WTC11 (cell line): ENCODE measurements at regions not wholly inside any gene's neighbourhood (a gene's known extent, or its start where the extent isn't known, plus 50 kb on each side); places are given as distances from the start of the nearest gene placed in this dataset.

Source experiments
- ATAC-seq: fragments of 200-7000 bp; cut with Tn5 transposase; 2 replicates; pipeline ENCODE4 v1.10.0; 2021; ENCODE audit warnings: mild to moderate bottlenecking, moderate library complexity
- CTCF ChIA-PET: fragments of 300-600 bp; sonication (Branson Sonifier 250); formaldehyde crosslinking; loops from one replicate; lab custom pipeline; 2021; ENCODE audit warnings: antibody characterized with exemption; lab: Charles Lee
- POLR2A ChIA-PET: fragments of 350-600 bp; sonication (Branson Sonifier 250); formaldehyde crosslinking; loops from one replicate; lab custom pipeline; 2021; ENCODE audit warnings: antibody characterized with exemption; lab: Charles Lee
- DNase-seq: peaks from one replicate; pipeline ENCODE4 v3.0.0; 2021; ENCODE audit warnings: low spot score
- H3K27ac Mint-ChIP-seq: 2 replicates; pipeline ENCODE4 v1.8.0; 2021; ENCODE audit warnings: mixed read lengths
- H3K27me3 Mint-ChIP-seq: 2 replicates; pipeline ENCODE4 v1.8.0; 2021; ENCODE audit warnings: low read depth, mild to moderate bottlenecking, moderate library complexity, mixed read lengths
- H3K36me3 Mint-ChIP-seq: 2 replicates; pipeline ENCODE4 v1.8.0; 2021; ENCODE audit warnings: mixed read lengths
- H3K4me1 Mint-ChIP-seq: 2 replicates; pipeline ENCODE4 v1.8.0; 2022; ENCODE audit warnings: mixed read lengths
- H3K4me3 Mint-ChIP-seq: 2 replicates; pipeline ENCODE4 v1.8.0; 2021; ENCODE audit warnings: mild to moderate bottlenecking, moderate library complexity, mixed read lengths
- H3K9me3 Mint-ChIP-seq: 2 replicates; pipeline ENCODE4 v1.8.0; 2021; ENCODE audit warnings: mixed read lengths
- ATF1 ChIP-seq: sonication (generic); formaldehyde crosslinking; IDR thresholded peaks from 2 replicates; pipeline ENCODE4 v1.8.1; 2023; ENCODE audit warnings: mild to moderate bottlenecking, moderate library complexity, missing genetic modification reagents
- ESRRA ChIP-seq: sonication (generic); formaldehyde crosslinking; IDR thresholded peaks from 2 replicates; pipeline ENCODE4 v1.8.1; 2022; ENCODE audit warnings: mild to moderate bottlenecking, missing genetic modification reagents, borderline replicate concordance
- GRHL2 ChIP-seq: fragments of 250-450 bp; sonication (Bioruptor Pico); IDR thresholded peaks from 2 replicates; pipeline ENCODE4 v1.8.0; 2022; ENCODE audit warnings: mild to moderate bottlenecking, moderate library complexity; ENCODE audit not compliant: insufficient replicate concordance, severe bottlenecking
- JAZF1 ChIP-seq: fragments of 250-450 bp; sonication (Bioruptor Pico); IDR thresholded peaks from 2 replicates; pipeline ENCODE4 v1.9.0; 2021; ENCODE audit warnings: moderate library complexity, mild to moderate bottlenecking, inconsistent platforms
- NFATC4 ChIP-seq: fragments of 250-450 bp; sonication (Bioruptor Pico); IDR thresholded peaks from 2 replicates; pipeline ENCODE4 v1.9.0; 2021; ENCODE audit warnings: mild to moderate bottlenecking
- RORB ChIP-seq: fragments of 250-450 bp; sonication (Bioruptor Pico); IDR thresholded peaks from 2 replicates; pipeline ENCODE4 v1.9.0; 2021; ENCODE audit warnings: mild to moderate bottlenecking
- SP1 ChIP-seq: sonication (generic); formaldehyde crosslinking; conservative IDR thresholded peaks from 2 replicates; pipeline ENCODE4 v1.8.1; 2022; ENCODE audit warnings: missing genetic modification reagents
- ZNF138 ChIP-seq: sonication (generic); formaldehyde crosslinking; conservative IDR thresholded peaks from 2 replicates; pipeline ENCODE4 v1.8.1; 2022; ENCODE audit warnings: mild to moderate bottlenecking, moderate library complexity, missing genetic modification reagents
- ZNF423 ChIP-seq: fragments of 250-450 bp; sonication (Bioruptor Pico); IDR thresholded peaks from 2 replicates; pipeline ENCODE4 v2.1.2; 2022; ENCODE audit warnings: mild to moderate bottlenecking, moderate library complexity
- ZNF671 ChIP-seq: fragments of 250-450 bp; sonication (Bioruptor Pico); IDR thresholded peaks from 2 replicates; pipeline ENCODE4 v1.8.0; 2021; ENCODE audit warnings: mild to moderate bottlenecking
- TF ChIP-seq, protein P1 (sequence below): sonication (generic); formaldehyde crosslinking; IDR thresholded peaks from 2 replicates; pipeline ENCODE4 v1.8.1; 2023; ENCODE audit warnings: mild to moderate bottlenecking, missing genetic modification reagents, moderate library complexity
- TF ChIP-seq, protein P2 (sequence below): sonication (generic); formaldehyde crosslinking; IDR thresholded peaks from 2 replicates; pipeline ENCODE4 v1.8.0; 2022; ENCODE audit warnings: missing genetic modification reagents
- TF ChIP-seq, protein P3 (sequence below): sonication (generic); formaldehyde crosslinking; IDR thresholded peaks from 2 replicates; pipeline ENCODE4 v1.8.1; 2023; ENCODE audit warnings: mild to moderate bottlenecking, missing genetic modification reagents
- TF ChIP-seq, protein P4 (sequence below): sonication (generic); formaldehyde crosslinking; IDR thresholded peaks from 2 replicates; pipeline ENCODE4 v1.8.1; 2023; ENCODE audit warnings: mild to moderate bottlenecking, missing genetic modification reagents, borderline replicate concordance
- TF ChIP-seq, protein P5 (sequence below): sonication (generic); formaldehyde crosslinking; conservative IDR thresholded peaks from 2 replicates; pipeline ENCODE4 v1.8.1; 2022; ENCODE audit warnings: mild to moderate bottlenecking, missing genetic modification reagents
- TF ChIP-seq, protein P6 (sequence below): sonication (generic); formaldehyde crosslinking; IDR thresholded peaks from 2 replicates; pipeline ENCODE4 v1.8.0; 2022; ENCODE audit warnings: mild to moderate bottlenecking, missing genetic modification reagents
- TF ChIP-seq, protein P7 (sequence below): sonication (generic); formaldehyde crosslinking; IDR thresholded peaks from 2 replicates; pipeline ENCODE4 v1.8.0; 2023; ENCODE audit warnings: mild to moderate bottlenecking, missing genetic modification reagents
- TF ChIP-seq, protein P8 (sequence below): sonication (generic); formaldehyde crosslinking; IDR thresholded peaks from 2 replicates; pipeline ENCODE4 v1.8.1; 2023; ENCODE audit warnings: mild to moderate bottlenecking, moderate library complexity, missing genetic modification reagents

DNA sequence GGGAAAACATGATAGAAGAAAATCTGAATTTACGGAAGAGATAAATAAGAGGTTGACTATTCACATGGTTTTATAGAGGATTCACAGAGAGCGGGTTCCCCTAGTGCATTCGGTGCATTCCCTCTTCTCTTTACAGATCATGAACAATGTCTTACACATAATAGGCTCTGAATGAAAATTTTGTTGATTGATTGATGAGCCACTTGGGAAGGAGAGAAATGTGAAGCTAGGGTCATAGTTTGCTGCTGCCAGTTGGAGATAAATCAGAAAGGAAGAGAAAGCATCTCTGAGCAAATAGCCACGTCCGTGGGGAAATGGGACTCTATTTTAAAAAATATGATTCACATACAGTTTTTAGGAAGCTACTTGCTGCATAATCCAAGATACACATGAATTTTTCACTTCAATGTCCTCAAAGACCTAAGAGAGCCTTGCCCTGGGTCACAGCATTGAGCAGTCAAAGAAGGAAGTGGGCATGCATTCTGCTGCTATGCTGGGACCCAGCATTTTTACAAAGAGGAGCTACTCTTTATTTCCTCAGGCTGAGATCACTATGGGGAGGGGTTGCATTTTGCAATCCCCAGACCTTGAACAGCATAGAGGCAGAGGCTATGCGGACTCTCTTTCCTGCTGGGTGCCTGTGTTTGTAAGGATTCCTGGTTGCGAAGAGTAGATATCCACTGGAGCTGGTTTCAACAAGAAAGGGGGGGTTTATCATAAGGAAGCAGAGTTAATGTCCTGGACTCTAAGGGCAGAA, 395.3 kb downstream of the TSN start:
- H3K27me3 Mint-ChIP-seq: no peaks in the 10 kb centered on the region; the same call in 1 of the 2 replicates
- TF ChIP-seq, protein P1, sequence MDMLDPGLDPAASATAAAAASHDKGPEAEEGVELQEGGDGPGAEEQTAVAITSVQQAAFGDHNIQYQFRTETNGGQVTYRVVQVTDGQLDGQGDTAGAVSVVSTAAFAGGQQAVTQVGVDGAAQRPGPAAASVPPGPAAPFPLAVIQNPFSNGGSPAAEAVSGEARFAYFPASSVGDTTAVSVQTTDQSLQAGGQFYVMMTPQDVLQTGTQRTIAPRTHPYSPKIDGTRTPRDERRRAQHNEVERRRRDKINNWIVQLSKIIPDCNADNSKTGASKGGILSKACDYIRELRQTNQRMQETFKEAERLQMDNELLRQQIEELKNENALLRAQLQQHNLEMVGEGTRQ (CRISPR knock-in tag): no peak
- TF ChIP-seq, protein P2, sequence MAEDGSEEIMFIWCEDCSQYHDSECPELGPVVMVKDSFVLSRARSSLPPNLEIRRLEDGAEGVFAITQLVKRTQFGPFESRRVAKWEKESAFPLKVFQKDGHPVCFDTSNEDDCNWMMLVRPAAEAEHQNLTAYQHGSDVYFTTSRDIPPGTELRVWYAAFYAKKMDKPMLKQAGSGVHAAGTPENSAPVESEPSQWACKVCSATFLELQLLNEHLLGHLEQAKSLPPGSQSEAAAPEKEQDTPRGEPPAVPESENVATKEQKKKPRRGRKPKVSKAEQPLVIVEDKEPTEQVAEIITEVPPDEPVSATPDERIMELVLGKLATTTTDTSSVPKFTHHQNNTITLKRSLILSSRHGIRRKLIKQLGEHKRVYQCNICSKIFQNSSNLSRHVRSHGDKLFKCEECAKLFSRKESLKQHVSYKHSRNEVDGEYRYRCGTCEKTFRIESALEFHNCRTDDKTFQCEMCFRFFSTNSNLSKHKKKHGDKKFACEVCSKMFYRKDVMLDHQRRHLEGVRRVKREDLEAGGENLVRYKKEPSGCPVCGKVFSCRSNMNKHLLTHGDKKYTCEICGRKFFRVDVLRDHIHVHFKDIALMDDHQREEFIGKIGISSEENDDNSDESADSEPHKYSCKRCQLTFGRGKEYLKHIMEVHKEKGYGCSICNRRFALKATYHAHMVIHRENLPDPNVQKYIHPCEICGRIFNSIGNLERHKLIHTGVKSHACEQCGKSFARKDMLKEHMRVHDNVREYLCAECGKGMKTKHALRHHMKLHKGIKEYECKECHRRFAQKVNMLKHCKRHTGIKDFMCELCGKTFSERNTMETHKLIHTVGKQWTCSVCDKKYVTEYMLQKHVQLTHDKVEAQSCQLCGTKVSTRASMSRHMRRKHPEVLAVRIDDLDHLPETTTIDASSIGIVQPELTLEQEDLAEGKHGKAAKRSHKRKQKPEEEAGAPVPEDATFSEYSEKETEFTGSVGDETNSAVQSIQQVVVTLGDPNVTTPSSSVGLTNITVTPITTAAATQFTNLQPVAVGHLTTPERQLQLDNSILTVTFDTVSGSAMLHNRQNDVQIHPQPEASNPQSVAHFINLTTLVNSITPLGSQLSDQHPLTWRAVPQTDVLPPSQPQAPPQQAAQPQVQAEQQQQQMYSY (CRISPR knock-in tag): no peak
- no peak for TF ChIP-seq NFATC4 (CRISPR knock-in tag)
- no peak for TF ChIP-seq ZNF138
- TF ChIP-seq, protein P3, sequence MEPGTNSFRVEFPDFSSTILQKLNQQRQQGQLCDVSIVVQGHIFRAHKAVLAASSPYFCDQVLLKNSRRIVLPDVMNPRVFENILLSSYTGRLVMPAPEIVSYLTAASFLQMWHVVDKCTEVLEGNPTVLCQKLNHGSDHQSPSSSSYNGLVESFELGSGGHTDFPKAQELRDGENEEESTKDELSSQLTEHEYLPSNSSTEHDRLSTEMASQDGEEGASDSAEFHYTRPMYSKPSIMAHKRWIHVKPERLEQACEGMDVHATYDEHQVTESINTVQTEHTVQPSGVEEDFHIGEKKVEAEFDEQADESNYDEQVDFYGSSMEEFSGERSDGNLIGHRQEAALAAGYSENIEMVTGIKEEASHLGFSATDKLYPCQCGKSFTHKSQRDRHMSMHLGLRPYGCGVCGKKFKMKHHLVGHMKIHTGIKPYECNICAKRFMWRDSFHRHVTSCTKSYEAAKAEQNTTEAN (CRISPR knock-in tag): no peak
- TF ChIP-seq GRHL2: no peak
- TF ChIP-seq, protein P4, sequence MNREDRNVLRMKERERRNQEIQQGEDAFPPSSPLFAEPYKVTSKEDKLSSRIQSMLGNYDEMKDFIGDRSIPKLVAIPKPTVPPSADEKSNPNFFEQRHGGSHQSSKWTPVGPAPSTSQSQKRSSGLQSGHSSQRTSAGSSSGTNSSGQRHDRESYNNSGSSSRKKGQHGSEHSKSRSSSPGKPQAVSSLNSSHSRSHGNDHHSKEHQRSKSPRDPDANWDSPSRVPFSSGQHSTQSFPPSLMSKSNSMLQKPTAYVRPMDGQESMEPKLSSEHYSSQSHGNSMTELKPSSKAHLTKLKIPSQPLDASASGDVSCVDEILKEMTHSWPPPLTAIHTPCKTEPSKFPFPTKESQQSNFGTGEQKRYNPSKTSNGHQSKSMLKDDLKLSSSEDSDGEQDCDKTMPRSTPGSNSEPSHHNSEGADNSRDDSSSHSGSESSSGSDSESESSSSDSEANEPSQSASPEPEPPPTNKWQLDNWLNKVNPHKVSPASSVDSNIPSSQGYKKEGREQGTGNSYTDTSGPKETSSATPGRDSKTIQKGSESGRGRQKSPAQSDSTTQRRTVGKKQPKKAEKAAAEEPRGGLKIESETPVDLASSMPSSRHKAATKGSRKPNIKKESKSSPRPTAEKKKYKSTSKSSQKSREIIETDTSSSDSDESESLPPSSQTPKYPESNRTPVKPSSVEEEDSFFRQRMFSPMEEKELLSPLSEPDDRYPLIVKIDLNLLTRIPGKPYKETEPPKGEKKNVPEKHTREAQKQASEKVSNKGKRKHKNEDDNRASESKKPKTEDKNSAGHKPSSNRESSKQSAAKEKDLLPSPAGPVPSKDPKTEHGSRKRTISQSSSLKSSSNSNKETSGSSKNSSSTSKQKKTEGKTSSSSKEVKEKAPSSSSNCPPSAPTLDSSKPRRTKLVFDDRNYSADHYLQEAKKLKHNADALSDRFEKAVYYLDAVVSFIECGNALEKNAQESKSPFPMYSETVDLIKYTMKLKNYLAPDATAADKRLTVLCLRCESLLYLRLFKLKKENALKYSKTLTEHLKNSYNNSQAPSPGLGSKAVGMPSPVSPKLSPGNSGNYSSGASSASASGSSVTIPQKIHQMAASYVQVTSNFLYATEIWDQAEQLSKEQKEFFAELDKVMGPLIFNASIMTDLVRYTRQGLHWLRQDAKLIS: no peak
- TF ChIP-seq SP1 (CRISPR knock-in tag): no peak
- TF ChIP-seq, protein P5, sequence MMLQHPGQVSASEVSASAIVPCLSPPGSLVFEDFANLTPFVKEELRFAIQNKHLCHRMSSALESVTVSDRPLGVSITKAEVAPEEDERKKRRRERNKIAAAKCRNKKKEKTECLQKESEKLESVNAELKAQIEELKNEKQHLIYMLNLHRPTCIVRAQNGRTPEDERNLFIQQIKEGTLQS (CRISPR knock-in tag): no peak
- no peak for TF ChIP-seq ZNF423
- TF ChIP-seq RORB (CRISPR knock-in tag): no peak
- no peak for TF ChIP-seq ZNF671
- no peak for TF ChIP-seq ATF1 (CRISPR knock-in tag)
- no peak for ATAC-seq
- ChIA-PET CTCF (interaction anchor here (0.7 kb wide), 1 partner anchor 18 kb away, joined by 3 read pairs; no protein-coding TSS in a partner anchor), POLR2A (no interaction called here)
- no peaks in the 10 kb centered on the region for H3K36me3 Mint-ChIP-seq
- H3K4me3 Mint-ChIP-seq: no peak overlapping the region
- H3K4me1 Mint-ChIP-seq: peaks cover 7% of the 10 kb centered on the region
- H3K27ac Mint-ChIP-seq: no peak overlapping the region
- no peak for DNase-seq
- H3K9me3 Mint-ChIP-seq: 0 out of 2 replicates have a peak, but pooled peaks cover 3% of the 10 kb centered on the region

DNA sequence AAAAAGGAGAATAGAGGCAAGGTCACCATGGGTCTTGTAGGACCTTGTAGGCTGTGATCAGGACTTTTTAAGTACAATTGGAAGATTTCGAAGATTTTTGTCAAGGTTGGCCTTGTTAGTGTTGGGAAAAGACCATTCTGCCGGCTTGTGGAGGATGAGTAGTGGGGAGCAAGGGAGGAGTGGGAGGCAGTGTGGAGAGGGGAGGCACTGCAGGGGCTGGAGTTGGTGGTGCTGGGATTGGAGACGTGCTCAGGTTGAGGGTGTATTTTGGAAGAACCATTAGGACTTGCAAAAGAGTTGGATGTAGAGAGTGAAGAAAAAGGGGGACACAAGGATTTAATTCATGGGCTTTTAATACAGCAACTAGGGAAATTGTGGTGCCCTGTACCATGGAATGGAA, 397.1 kb downstream of the TSN start:
- ChIA-PET CTCF (no interaction called here), POLR2A (no interaction called here)
- no peak for ATAC-seq
- TF ChIP-seq, protein P6, sequence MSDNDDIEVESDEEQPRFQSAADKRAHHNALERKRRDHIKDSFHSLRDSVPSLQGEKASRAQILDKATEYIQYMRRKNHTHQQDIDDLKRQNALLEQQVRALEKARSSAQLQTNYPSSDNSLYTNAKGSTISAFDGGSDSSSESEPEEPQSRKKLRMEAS (CRISPR knock-in tag): no peak
- TF ChIP-seq JAZF1 (CRISPR knock-in tag): no peak
- no peak for TF ChIP-seq ESRRA (CRISPR knock-in tag)
- TF ChIP-seq, protein P7, sequence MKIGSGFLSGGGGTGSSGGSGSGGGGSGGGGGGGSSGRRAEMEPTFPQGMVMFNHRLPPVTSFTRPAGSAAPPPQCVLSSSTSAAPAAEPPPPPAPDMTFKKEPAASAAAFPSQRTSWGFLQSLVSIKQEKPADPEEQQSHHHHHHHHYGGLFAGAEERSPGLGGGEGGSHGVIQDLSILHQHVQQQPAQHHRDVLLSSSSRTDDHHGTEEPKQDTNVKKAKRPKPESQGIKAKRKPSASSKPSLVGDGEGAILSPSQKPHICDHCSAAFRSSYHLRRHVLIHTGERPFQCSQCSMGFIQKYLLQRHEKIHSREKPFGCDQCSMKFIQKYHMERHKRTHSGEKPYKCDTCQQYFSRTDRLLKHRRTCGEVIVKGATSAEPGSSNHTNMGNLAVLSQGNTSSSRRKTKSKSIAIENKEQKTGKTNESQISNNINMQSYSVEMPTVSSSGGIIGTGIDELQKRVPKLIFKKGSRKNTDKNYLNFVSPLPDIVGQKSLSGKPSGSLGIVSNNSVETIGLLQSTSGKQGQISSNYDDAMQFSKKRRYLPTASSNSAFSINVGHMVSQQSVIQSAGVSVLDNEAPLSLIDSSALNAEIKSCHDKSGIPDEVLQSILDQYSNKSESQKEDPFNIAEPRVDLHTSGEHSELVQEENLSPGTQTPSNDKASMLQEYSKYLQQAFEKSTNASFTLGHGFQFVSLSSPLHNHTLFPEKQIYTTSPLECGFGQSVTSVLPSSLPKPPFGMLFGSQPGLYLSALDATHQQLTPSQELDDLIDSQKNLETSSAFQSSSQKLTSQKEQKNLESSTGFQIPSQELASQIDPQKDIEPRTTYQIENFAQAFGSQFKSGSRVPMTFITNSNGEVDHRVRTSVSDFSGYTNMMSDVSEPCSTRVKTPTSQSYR (CRISPR knock-in tag): no peak
- TF ChIP-seq, protein P8, sequence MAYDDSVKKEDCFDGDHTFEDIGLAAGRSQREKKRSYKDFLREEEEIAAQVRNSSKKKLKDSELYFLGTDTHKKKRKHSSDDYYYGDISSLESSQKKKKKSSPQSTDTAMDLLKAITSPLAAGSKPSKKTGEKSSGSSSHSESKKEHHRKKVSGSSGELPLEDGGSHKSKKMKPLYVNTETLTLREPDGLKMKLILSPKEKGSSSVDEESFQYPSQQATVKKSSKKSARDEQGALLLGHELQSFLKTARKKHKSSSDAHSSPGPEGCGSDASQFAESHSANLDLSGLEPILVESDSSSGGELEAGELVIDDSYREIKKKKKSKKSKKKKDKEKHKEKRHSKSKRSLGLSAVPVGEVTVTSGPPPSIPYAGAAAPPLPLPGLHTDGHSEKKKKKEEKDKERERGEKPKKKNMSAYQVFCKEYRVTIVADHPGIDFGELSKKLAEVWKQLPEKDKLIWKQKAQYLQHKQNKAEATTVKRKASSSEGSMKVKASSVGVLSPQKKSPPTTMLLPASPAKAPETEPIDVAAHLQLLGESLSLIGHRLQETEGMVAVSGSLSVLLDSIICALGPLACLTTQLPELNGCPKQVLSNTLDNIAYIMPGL (CRISPR knock-in tag): no peak

More for the DNA sequence above, 397.1 kb downstream of the TSN start:
- peaks cover 12% of the 10 kb centered on the region for H3K4me1 Mint-ChIP-seq
- 0 out of 2 replicates have a peak, but pooled peaks cover 3% of the 10 kb centered on the region for H3K9me3 Mint-ChIP-seq
- no peak overlapping the region for H3K27ac Mint-ChIP-seq
- no peak overlapping the region for H3K4me3 Mint-ChIP-seq
- no peaks in the 10 kb centered on the region for H3K36me3 Mint-ChIP-seq
- no peak for DNase-seq
- no peaks in the 10 kb centered on the region; the same call in 1 of the 2 replicates for H3K27me3 Mint-ChIP-seq
